HG03439 (cell line): ENCODE measurements at regions not wholly inside any gene's neighbourhood (a gene's known extent, or its start where the extent isn't known, plus 50 kb on each side); places are given as distances from the start of the nearest gene placed in this dataset.

Experiments
- ATAC-seq: cut with Tn5 transposase; IDR thresholded peaks from one replicate; pipeline ENCODE4 v1.9.1; 2021; ENCODE audit warnings: mild to moderate bottlenecking, moderate library complexity; ENCODE audit not compliant: unreplicated experiment

DNA sequence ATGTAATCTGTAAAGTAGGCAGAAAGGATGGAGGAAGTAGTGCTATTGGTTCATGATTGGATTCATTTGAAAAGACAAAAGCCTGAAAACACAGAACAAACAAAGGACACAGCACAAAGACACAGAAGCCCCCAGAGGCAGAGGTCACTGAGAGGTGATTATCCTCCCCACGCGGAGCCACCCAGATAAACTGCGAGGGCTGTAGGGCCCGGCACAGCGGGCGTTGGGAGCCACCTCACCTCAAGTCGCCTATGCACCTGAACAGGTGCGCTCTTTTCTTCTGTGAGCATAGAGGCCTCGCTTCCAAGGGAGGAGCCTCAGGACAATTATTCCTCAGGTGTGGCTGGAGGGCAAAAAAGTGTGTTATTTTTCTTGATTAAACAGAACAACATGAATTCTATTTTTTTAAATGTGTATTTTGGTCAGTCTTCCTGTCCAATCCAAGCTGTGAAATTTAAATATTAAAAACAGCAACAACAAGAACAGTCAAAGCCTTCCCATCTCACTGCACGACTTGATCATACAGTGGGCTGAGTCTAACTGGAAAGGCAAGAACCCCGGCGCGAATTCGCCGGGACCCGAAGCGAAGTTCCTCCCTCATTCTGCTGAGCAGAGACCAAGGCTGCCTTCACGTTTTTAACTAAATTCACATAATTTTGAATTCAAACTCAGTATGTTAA lies 205.3 kb downstream of the THBS2 start:
- no peak for ATAC-seq

DNA sequence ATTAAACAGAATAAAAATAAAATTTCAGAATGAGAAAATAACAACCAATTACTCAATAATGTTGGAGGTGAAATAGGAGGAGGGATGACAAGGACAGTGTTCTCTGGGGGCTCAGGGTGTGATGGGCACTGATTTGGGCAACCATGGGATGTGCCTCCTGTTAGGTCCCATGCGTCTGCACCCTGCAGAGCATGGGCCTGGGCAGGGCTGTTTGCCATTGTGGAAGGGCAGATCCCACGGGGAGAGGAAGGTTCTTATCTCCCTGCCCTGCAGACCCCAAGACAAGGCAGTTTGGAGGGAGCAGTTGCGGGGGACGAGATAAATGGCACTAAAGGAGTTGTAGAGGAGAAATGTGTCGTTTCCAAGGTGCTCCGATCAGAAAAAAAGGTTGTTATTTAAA lies 206.3 kb downstream of the THBS2 start:
- no peak for ATAC-seq

DNA sequence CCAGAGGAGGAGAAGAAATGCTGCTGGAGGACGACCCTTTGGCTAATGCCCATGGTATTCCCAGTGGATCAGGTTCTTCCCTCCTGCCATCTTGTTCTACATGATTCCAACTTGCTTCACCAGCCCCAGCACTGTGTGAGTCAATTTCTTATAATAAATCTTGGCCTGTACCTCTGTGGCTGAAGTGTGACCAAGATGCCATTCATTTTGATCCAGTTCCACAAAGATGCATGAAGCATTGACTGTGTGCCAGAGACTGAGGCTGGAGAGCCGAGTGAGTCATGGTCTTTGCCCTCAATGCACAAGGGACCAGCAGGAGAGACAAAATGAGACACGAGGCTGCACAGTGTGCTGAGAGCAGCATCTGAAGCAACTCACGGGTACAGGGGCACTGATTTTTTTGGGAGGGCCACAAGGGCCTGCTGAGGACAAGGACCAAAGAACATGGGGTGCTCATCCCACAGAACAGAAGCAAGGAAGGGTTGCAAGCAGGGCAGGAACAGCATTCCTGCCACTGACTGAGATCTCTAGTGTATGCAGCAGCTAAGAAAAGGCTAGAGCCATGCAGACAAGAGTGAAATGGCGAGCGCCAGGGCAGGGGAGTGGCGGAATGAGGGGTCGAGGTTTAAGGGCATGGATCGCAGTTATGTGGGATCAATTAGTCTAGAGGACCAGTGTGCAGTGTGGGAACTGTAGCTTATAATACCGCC lies 207.0 kb downstream of the THBS2 start:
- ATAC-seq = no peak

GRCh38 chr6:169046021-169046420 lies 207.6 kb downstream of the THBS2 start:
- no peak for ATAC-seq

- ATAC-seq = no peak
These were observed 208.2 kb downstream of the THBS2 start for GRCh38 chr6:169045486-169045885.

- ATAC-seq = no peak
These were observed 209.0 kb downstream of the THBS2 start for GRCh38 chr6:169044381-169045230.

GRCh38 chr6:169042061-169042460 lies 211.6 kb downstream of the THBS2 start:
- no peak for ATAC-seq

- no peak for ATAC-seq
These were observed 212.6 kb downstream of the THBS2 start for GRCh38 chr6:169041078-169041477.

DNA sequence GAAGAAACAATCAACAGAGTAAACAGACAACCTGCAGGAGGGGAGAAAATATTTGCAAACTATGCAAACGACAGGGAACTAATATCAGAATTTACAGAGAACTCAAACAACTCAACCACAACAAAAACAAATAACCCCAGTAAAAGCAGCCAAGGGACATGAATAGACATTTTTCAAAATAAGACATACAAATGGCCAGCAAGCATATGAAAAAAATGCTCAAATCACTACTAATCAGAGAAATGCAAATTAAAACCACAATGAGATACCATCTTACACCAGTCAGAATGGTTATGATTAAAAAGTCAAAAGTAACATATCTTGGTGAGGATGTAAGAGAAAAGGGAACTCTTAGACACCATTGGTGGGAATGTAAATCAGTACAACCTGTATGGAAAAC lies 215.0 kb downstream of the THBS2 start:
- no peak for ATAC-seq

DNA sequence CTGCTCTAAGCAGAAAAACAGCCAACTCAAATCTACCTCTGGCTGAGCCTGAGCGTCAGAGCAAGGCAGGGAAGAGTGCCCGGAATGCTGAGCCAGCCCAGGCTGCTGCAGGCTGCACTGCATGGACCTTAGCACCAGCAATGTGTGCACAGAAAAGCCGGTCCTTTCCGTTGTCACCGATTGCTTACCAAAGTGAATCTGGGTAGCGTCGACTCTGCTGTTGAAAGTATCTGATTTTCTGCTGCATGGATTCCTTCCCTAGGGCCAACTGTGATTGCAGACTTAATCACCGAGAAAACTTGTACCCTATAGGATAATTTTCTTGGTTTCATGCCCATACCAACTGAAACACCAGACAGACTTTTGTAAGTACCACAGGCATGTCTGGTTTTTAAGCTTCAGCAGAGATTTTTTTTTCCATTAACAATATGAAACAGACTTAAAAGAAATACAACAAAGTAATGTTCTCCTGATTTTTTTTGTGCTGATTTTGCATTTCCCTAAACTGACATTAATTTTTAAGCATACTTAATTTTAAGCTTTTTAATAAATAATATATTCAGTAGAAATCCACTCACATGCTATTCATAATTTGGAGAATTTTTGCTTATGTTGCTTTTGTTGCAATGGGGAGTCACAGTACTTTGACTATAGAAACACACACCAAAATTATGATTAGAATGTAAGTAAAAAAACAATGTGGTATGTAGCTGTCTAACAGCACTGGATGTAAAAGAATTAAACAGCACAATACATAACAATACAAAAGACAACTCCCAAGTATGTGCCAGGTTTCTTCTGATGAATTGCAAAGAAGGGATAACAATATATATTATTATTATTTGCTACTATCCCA lies 218.0 kb downstream of the THBS2 start:
- ATAC-seq = no peak

- ATAC-seq = no peak
These were observed 219.0 kb downstream of the THBS2 start for GRCh38 chr6:169034516-169035167.

DNA sequence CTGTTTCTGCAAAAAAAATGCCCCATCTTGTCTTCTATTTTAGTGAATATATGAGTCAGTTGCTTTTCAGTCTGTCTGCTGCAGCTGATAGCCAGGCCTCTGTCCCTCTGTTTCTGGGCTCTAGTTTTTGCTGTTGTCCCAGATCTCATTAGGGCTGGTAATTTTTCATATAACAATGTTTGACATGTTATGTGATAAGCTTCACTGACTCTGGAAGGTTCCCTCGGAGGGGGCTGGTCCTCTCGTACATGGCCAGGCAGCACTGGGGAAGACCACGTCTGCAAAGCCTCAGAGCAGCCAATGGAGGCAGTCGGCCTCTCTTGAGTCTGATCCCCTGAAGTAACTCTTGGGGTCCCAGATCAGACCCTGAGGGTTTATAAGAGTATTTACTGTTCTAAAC lies 223.8 kb downstream of the THBS2 start:
- ATAC-seq = no peak

GRCh38 chr6:169028343-169028742 lies 225.3 kb downstream of the THBS2 start:
- no peak for ATAC-seq

DNA sequence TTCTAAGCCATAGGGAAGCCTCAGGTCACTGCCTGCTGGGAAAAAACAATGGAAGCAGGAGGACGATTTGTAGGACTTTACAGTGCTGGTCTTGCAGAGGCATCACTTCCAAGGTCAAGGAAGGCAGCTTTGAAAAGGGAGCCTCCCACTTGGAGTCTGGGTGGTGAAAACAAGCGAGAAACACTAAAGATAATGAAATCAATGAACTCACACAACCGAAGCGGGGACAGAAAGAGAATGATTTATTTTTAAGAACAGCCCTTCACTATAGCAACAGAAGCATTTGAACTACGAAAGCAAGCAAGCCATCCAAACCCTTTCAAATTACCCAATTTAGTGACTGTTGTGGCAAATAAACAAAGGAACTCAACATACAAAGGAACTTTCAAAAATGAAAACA lies 227.5 kb downstream of the THBS2 start:
- ATAC-seq = no peak

DNA sequence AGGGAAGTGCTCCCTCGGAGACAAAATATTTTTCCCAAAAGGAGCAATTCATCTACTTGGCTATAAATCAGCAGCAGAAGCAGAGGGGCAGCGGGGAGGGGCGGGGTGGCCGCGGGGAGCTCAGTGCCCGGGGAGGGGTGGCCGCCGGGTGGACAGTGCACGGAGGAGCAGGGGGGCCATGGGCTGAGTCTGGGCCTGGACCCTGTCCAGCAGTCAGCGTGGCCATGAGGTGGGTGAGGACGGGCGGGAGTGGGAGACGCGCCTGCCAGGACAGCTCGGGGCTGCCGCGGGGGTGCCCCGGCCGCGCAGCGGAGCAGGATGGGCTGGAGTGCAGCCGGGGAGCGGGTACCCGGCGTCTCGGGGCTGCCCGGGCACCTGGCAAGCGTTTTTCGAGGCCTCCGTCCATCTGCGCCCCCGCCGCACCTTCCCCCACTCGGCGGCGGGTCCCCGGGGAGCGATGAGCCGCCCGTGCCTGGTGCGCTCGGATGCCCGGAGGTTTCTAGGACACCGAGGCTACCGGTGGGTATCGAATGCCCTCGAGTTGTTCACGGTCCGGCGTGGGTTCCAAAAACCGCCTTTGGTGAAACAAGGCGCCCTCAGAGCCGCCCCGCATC lies 229.5 kb downstream of the THBS2 start:
- ATAC-seq = no peak

DNA sequence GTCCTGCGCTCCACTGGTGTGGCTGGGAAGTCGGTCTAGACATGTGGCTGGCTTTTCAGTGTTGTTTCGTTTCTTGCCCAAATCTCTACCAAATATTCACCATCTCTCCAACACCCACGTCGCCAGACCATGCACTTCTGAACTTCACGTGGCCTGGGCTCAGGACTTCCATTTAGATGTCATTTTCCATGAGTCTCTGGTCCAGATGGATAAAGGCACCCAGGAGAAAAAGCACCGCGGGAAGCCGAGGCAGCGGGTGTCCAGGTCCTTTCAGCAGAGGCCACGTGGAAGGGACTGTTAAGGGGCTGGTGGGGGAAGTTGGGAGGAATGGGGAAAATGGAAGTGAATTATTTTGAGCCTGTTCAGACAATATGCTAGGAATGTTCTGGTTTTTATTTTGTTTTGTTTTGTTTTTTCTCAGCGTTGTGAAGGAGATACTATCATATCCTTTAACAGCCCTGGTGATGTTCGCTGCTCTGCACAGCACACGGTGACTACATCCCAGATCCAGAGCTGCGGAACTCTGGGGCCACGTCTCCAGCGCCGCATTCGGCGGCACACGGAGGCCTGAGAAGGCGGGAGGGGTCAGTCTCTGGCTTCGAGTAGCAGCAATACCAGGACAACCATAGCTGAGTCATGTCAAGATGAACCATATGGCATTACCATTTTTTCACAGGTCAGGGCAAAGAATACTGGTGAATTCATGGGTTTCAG lies 230.3 kb downstream of the THBS2 start:
- ATAC-seq = no peak

DNA sequence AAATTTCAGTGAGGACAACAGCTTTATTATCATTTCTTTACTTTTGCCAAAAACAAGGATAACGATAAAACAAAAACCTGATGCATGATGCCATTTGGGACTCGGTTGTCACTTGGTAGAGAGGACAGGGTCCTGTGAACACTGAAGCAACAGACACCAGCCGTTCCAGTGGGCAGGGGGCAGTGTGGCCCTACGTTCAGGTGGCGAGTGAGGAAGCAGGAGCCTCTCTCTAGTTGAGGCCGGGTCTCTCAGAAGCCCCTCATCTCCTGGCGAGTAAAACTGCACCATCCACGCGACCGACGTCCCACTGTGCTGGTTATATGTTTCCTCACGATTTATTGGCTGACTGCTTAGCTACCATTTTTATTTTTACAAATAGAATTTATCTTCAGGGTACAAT lies 231.6 kb downstream of the THBS2 start:
- ATAC-seq = no peak

- no peak for ATAC-seq
These were observed 232.8 kb downstream of the THBS2 start for GRCh38 chr6:169020821-169021220.

- ATAC-seq = no peak
These were observed 233.7 kb downstream of the THBS2 start for GRCh38 chr6:169019727-169020491.
